ENCODE measurements at regions not wholly inside any gene's neighbourhood (a gene's known extent, or its start where the extent isn't known, plus 50 kb on each side); places are given as distances from the start of the nearest gene placed in this dataset.

DNA sequence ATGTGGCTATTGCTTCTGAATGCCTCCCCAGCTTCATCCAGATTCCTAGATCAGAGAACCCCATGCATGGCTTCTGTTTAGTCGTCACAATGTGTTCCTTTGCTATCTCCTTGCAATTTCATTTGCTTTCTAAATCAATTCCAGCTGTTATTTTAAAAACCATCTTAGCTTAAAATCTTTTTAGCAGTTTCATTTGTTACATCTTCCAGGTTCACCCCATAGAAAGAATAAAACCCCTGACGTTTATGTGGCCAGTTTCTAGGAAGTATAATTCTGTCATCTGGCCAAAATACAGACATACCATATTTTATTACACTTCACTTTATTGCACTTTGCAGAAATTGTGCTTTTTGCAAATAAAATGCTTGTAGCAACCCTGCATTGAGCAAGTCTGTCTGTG, 278.4 kb downstream of the PTPRC start:
- H4K20me1 ChIP-seq (ENCODE audit: insufficient read depth), result no peaks in the 10 kb centered on the region
- no peak overlapping the region for H3K4me2 ChIP-seq (ENCODE audit: low read length)
- H3K27ac ChIP-seq (ENCODE audit: low read length), result no peak overlapping the region

DNA sequence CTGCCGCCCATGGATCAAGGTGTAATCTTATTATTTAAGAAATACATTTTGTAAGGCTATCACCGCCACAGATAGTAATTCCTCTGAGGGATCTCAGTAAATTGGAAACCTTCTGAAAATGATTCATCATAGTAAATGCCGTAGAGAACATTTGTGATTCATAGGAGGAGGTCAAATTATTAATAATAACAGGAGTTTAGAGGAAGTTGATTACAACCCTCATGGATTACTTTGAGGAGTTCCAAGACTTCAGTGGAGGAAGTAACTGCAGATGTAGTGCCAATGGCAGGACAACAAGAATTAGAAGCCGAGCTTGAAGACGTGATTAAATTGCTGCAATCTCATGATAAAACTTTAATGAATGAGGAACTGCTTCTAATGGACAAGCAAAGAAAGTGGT, 280.1 kb downstream of the PTPRC start:
- Histone ChIP-seq H3F3A (ENCODE audit: insufficient read depth, low read length, poor library complexity, severe bottlenecking) (no peaks in the 10 kb centered on the region), H3K9me2 (ENCODE audit: insufficient read depth, low read length) (no peaks in the 10 kb centered on the region), H3K4me3 (ENCODE audit: low read length) (no peak overlapping the region), H3K9me3 (ENCODE audit: low read length) (no peaks in the 10 kb centered on the region), H3K27me3 (ENCODE audit: insufficient read depth, low read depth, low read length) (no peaks in the 10 kb centered on the region), H4K20me1 (ENCODE audit: insufficient read depth) (no peaks in the 10 kb centered on the region), H3K9ac (ENCODE audit: low read length) (no peak overlapping the region), H3K79me2 (replicated peaks; ENCODE audit: insufficient read depth, low read length) (no peaks in the 10 kb centered on the region), H3K4me2 (ENCODE audit: low read length) (no peak overlapping the region), H3K36me3 (ENCODE audit: insufficient read depth, low read length) (no peaks in the 10 kb centered on the region), H2AFZ (ENCODE audit: low read depth, low read length) (no peak overlapping the region), H3K27ac (ENCODE audit: low read length) (no peak overlapping the region)
- TF ChIP-seq TAF1 (IDR thresholded peaks at IDR 0.05; ENCODE audit: low read depth) (no peak), SMC3 (conservative IDR thresholded peaks at IDR 0.05; ENCODE audit: poor library complexity) (no peak), EZH2 (IDR thresholded peaks at IDR 0.05; ENCODE audit: borderline replicate concordance, insufficient read depth, low read length, poor library complexity, severe bottlenecking) (no peak), RAD21 (conservative IDR thresholded peaks at IDR 0.05) (no peak), MXI1 (conservative IDR thresholded peaks at IDR 0.05; ENCODE audit: poor library complexity, severe bottlenecking) (no peak), EP300 (conservative IDR thresholded peaks at IDR 0.05; ENCODE audit: poor library complexity, severe bottlenecking) (no peak), POLR2AphosphoS5 (IDR thresholded peaks at IDR 0.05) (no peak)
- TF ChIP-seq, protein P1, sequence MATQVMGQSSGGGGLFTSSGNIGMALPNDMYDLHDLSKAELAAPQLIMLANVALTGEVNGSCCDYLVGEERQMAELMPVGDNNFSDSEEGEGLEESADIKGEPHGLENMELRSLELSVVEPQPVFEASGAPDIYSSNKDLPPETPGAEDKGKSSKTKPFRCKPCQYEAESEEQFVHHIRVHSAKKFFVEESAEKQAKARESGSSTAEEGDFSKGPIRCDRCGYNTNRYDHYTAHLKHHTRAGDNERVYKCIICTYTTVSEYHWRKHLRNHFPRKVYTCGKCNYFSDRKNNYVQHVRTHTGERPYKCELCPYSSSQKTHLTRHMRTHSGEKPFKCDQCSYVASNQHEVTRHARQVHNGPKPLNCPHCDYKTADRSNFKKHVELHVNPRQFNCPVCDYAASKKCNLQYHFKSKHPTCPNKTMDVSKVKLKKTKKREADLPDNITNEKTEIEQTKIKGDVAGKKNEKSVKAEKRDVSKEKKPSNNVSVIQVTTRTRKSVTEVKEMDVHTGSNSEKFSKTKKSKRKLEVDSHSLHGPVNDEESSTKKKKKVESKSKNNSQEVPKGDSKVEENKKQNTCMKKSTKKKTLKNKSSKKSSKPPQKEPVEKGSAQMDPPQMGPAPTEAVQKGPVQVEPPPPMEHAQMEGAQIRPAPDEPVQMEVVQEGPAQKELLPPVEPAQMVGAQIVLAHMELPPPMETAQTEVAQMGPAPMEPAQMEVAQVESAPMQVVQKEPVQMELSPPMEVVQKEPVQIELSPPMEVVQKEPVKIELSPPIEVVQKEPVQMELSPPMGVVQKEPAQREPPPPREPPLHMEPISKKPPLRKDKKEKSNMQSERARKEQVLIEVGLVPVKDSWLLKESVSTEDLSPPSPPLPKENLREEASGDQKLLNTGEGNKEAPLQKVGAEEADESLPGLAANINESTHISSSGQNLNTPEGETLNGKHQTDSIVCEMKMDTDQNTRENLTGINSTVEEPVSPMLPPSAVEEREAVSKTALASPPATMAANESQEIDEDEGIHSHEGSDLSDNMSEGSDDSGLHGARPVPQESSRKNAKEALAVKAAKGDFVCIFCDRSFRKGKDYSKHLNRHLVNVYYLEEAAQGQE (IDR thresholded peaks at IDR 0.05; ENCODE audit: borderline replicate concordance), result no peak
- TF ChIP-seq, protein P2, sequence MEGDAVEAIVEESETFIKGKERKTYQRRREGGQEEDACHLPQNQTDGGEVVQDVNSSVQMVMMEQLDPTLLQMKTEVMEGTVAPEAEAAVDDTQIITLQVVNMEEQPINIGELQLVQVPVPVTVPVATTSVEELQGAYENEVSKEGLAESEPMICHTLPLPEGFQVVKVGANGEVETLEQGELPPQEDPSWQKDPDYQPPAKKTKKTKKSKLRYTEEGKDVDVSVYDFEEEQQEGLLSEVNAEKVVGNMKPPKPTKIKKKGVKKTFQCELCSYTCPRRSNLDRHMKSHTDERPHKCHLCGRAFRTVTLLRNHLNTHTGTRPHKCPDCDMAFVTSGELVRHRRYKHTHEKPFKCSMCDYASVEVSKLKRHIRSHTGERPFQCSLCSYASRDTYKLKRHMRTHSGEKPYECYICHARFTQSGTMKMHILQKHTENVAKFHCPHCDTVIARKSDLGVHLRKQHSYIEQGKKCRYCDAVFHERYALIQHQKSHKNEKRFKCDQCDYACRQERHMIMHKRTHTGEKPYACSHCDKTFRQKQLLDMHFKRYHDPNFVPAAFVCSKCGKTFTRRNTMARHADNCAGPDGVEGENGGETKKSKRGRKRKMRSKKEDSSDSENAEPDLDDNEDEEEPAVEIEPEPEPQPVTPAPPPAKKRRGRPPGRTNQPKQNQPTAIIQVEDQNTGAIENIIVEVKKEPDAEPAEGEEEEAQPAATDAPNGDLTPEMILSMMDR (IDR thresholded peaks at IDR 0.05; ENCODE audit: poor library complexity, severe bottlenecking), result no peak

More for the DNA sequence above, 278.4 kb downstream of the PTPRC start:
- Histone ChIP-seq H3K4me3 (ENCODE audit: low read length) (no peak overlapping the region), H3K9ac (ENCODE audit: low read length) (no peak overlapping the region), H3K36me3 (ENCODE audit: insufficient read depth, low read length) (no peaks in the 10 kb centered on the region), H2AFZ (ENCODE audit: low read depth, low read length) (no peak overlapping the region), H3F3A (ENCODE audit: insufficient read depth, low read length, poor library complexity, severe bottlenecking) (no peaks in the 10 kb centered on the region), H3K27me3 (ENCODE audit: insufficient read depth, low read depth, low read length) (no peaks in the 10 kb centered on the region), H3K9me3 (ENCODE audit: low read length) (no peaks in the 10 kb centered on the region), H3K79me2 (replicated peaks; ENCODE audit: insufficient read depth, low read length) (no peaks in the 10 kb centered on the region), H3K9me2 (ENCODE audit: insufficient read depth, low read length) (no peaks in the 10 kb centered on the region)
- TF ChIP-seq RAD21 (conservative IDR thresholded peaks at IDR 0.05), result no peak

All from neural cell (in vitro differentiated cells).